IPS-20b (cell line): ENCODE measurements at regions not wholly inside any gene's neighbourhood (a gene's known extent, or its start where the extent isn't known, plus 50 kb on each side); places are given as distances from the start of the nearest gene placed in this dataset.
"Not testable (repeated sequence)": the region's sequence is repeated elsewhere in the genome, so short reads cannot be mapped to it uniquely, and the experiment has no call there.

Source experiments
- H3K27ac ChIP-seq: one replicate; pipeline ENCODE4 v1.5.1; 2013; ENCODE audit warnings: low read length
- H3K27me3 ChIP-seq: 2 replicates; pipeline ENCODE4 v1.6.1; 2013; ENCODE audit warnings: mild to moderate bottlenecking, low read length, inconsistent platforms; ENCODE audit not compliant: insufficient read depth
- H3K36me3 ChIP-seq: 2 replicates; pipeline ENCODE4 v1.6.1; 2013; ENCODE audit warnings: low read depth, mild to moderate bottlenecking, inconsistent platforms, low read length, moderate library complexity; ENCODE audit not compliant: insufficient read depth
- H3K4me1 ChIP-seq: 2 replicates; pipeline ENCODE4 v1.6.1; 2013; ENCODE audit warnings: mild to moderate bottlenecking, control low read depth, inconsistent platforms, low read length, moderate library complexity; ENCODE audit not compliant: insufficient read depth
- H3K4me3 ChIP-seq: 2 replicates; pipeline ENCODE4 v1.5.1; 2013; ENCODE audit warnings: mild to moderate bottlenecking, low read length, inconsistent platforms
- H3K9ac ChIP-seq: 2 replicates; pipeline ENCODE4 v1.6.1; 2013; ENCODE audit warnings: low read depth, mild to moderate bottlenecking, inconsistent platforms, low read length, moderate library complexity
- H3K9me3 ChIP-seq: 2 replicates; pipeline ENCODE4 v1.6.1; 2013; ENCODE audit warnings: mild to moderate bottlenecking, low read depth, low read length, inconsistent platforms; ENCODE audit not compliant: insufficient read depth

GRCh38 chr7:65477326-65477725, 103.7 kb downstream of the ZNF92 start:
- H3K27ac ChIP-seq = no peak overlapping the region
- H3K4me3 ChIP-seq = no peak overlapping the region
- no peaks in the 10 kb centered on the region for H3K4me1 ChIP-seq

GRCh38 chr7:65489260-65489767, 115.7 kb downstream of the ZNF92 start:
- H3K4me3 ChIP-seq = no peak overlapping the region
- no peak overlapping the region for H3K27ac ChIP-seq
- no peaks in the 10 kb centered on the region for H3K36me3 ChIP-seq
- H3K9me3 ChIP-seq = peaks cover 28% of the 10 kb centered on the region
- H3K4me1 ChIP-seq = no peaks in the 10 kb centered on the region
- no peak overlapping the region for H3K9ac ChIP-seq
- H3K27me3 ChIP-seq = no peaks in the 10 kb centered on the region

More at GRCh38 chr7:65477326-65477725, 103.7 kb downstream of the ZNF92 start:
- Histone ChIP-seq H3K36me3 (no peaks in the 10 kb centered on the region), H3K27me3 (no peaks in the 10 kb centered on the region), H3K9ac (no peak overlapping the region), H3K9me3 (peaks cover 18% of the 10 kb centered on the region)

- H3K27ac ChIP-seq, H3K4me1 ChIP-seq, H3K36me3 ChIP-seq: not testable (repeated sequence)
Observed at GRCh38 chr7:65496697-65497096, 123.0 kb downstream of the ZNF92 start.

GRCh38 chr7:65503434-65504152, 129.9 kb downstream of the ZNF92 start:
- H3K4me3 ChIP-seq = no peak overlapping the region
- H3K27ac ChIP-seq = no peak overlapping the region
- H3K4me1 ChIP-seq = no peaks in the 10 kb centered on the region
- H3K36me3 ChIP-seq = no peaks in the 10 kb centered on the region
- peaks cover 10% of the 10 kb centered on the region; the same call in 1 of the 2 replicates for H3K27me3 ChIP-seq
- no peak overlapping the region for H3K9ac ChIP-seq
- no peaks in the 10 kb centered on the region for H3K9me3 ChIP-seq

More at GRCh38 chr7:65496697-65497096, 123.0 kb downstream of the ZNF92 start:
- not testable (repeated sequence) for H3K27me3 ChIP-seq, H3K9me3 ChIP-seq, H3K4me3 ChIP-seq, H3K9ac ChIP-seq

GRCh38 chr7:65504504-65505319, 131.1 kb downstream of the ZNF92 start:
- not testable (repeated sequence) for H3K36me3 ChIP-seq, H3K27ac ChIP-seq, H3K4me3 ChIP-seq, H3K9me3 ChIP-seq, H3K4me1 ChIP-seq, H3K9ac ChIP-seq
- peaks cover 21% of the 10 kb centered on the region for H3K27me3 ChIP-seq

- H3K36me3 ChIP-seq, H3K9me3 ChIP-seq, H3K4me3 ChIP-seq, H3K27ac ChIP-seq, H3K9ac ChIP-seq, H3K4me1 ChIP-seq: not testable (repeated sequence)
- H3K27me3 ChIP-seq = peaks cover 27% of the 10 kb centered on the region
Observed at GRCh38 chr7:65505320-65505633, 131.6 kb downstream of the ZNF92 start.

GRCh38 chr7:65508581-65509367, 135.1 kb downstream of the ZNF92 start:
- H3K4me1 ChIP-seq, H3K9me3 ChIP-seq, H3K9ac ChIP-seq, H3K36me3 ChIP-seq, H3K27ac ChIP-seq: not testable (repeated sequence)
- Histone ChIP-seq H3K27me3 (peaks cover 44% of the 10 kb centered on the region), H3K4me3 (peak overlapping the region; percentile 59; the same call in 1 of the 2 replicates)

- Histone ChIP-seq H3K9ac (no peak overlapping the region), H3K27me3 (peaks cover 48% of the 10 kb centered on the region), H3K4me1 (no peaks in the 10 kb centered on the region), H3K4me3 (peak overlapping the region; percentile 59; the same call in 1 of the 2 replicates), H3K9me3 (no peaks in the 10 kb centered on the region), H3K36me3 (no peaks in the 10 kb centered on the region), H3K27ac (no peak overlapping the region)
Observed at GRCh38 chr7:65509368-65510186, 135.9 kb downstream of the ZNF92 start.

- H3K9me3 ChIP-seq, H3K27ac ChIP-seq, H3K4me1 ChIP-seq, H3K9ac ChIP-seq, H3K36me3 ChIP-seq: not testable (repeated sequence)
- H3K4me3 ChIP-seq = peak overlapping the region; percentile 59; the same call in 1 of the 2 replicates
- peaks cover 50% of the 10 kb centered on the region for H3K27me3 ChIP-seq
Observed at GRCh38 chr7:65510187-65510538, 136.5 kb downstream of the ZNF92 start.

- not testable (repeated sequence) for H3K27me3 ChIP-seq, H3K4me1 ChIP-seq, H3K9ac ChIP-seq, H3K36me3 ChIP-seq, H3K27ac ChIP-seq, H3K9me3 ChIP-seq, H3K4me3 ChIP-seq
Observed at GRCh38 chr7:65519751-65520150, 146.1 kb downstream of the ZNF92 start.
